ENCODE measurements at regions not wholly inside any gene's neighbourhood (a gene's known extent, or its start where the extent isn't known, plus 50 kb on each side); places are given as distances from the start of the nearest gene placed in this dataset.
A peak's percentile ranks its signal among the peaks of the same experiment; 100 is the strongest.

- H3K4me3 ChIP-seq (ENCODE audit: low read depth, low read length), result no peak overlapping the region
- no peak for DNase-seq (ENCODE audit: low read depth)
- TF ChIP-seq CTCF (IDR thresholded peaks at IDR 0.05; ENCODE audit: low read depth, low read length, missing control alignments), result no peak
- in situ Hi-C loops (cut with HindIII; ENCODE audit: low sequenced_read_pairs), result no loop called here
Observed at GRCh38 chr12:75683220-75683619, 171.8 kb upstream of the KRR1 start.

GRCh38 chr12:75677522-75677921 is 166.1 kb upstream of the KRR1 start:
- DNase-seq (ENCODE audit: low read depth), result no peak
- H3K4me3 ChIP-seq (ENCODE audit: low read depth, low read length), result no peak overlapping the region
- TF ChIP-seq CTCF (IDR thresholded peaks at IDR 0.05; ENCODE audit: low read depth, low read length, missing control alignments), result no peak
- in situ Hi-C loops (cut with HindIII; ENCODE audit: low sequenced_read_pairs), result no loop called here

- in situ Hi-C loops (cut with HindIII; ENCODE audit: low sequenced_read_pairs), result no loop called here
Observed at GRCh38 chr12:75674393-75674792, 163.0 kb upstream of the KRR1 start.

GRCh38 chr12:75672200-75672599 is 160.8 kb upstream of the KRR1 start:
- DNase-seq (ENCODE audit: low read depth), result no peak
- in situ Hi-C loops (cut with HindIII; ENCODE audit: low sequenced_read_pairs), result no loop called here
- no peak overlapping the region for H3K4me3 ChIP-seq (ENCODE audit: low read depth, low read length)
- TF ChIP-seq CTCF (IDR thresholded peaks at IDR 0.05; ENCODE audit: low read depth, low read length, missing control alignments), result no peak

More at GRCh38 chr12:75674393-75674792, 163.0 kb upstream of the KRR1 start:
- no peak for DNase-seq (ENCODE audit: low read depth)
- TF ChIP-seq CTCF (IDR thresholded peaks at IDR 0.05; ENCODE audit: low read depth, low read length, missing control alignments), result no peak
- H3K4me3 ChIP-seq (ENCODE audit: low read depth, low read length), result no peak overlapping the region

- in situ Hi-C loops (cut with HindIII; ENCODE audit: low sequenced_read_pairs), result no loop called here
- TF ChIP-seq CTCF (IDR thresholded peaks at IDR 0.05; ENCODE audit: low read depth, low read length, missing control alignments), result no peak
- DNase-seq (ENCODE audit: low read depth), result no peak
- H3K4me3 ChIP-seq (ENCODE audit: low read depth, low read length), result no peak overlapping the region
Observed at GRCh38 chr12:75670216-75670615, 158.8 kb upstream of the KRR1 start.

GRCh38 chr12:75666939-75667334 is 155.5 kb upstream of the KRR1 start:
- H3K4me3 ChIP-seq (ENCODE audit: low read depth, low read length), result no peak overlapping the region
- no peak for TF ChIP-seq CTCF (IDR thresholded peaks at IDR 0.05; ENCODE audit: low read depth, low read length, missing control alignments)
- DNase-seq (ENCODE audit: low read depth), result peak; percentile 58
- in situ Hi-C loops (cut with HindIII; ENCODE audit: low sequenced_read_pairs), result no loop called here

Measured in astrocyte of the cerebellum (primary cell).